Ovary (tissue), 3 donors: ENCODE measurements at regions not wholly inside any gene's neighbourhood (a gene's known extent, or its start where the extent isn't known, plus 50 kb on each side); places are given as distances from the start of the nearest gene placed in this dataset.

Experiments
- CTCF ChIP-seq, 3 donors: fragments of 450-650 bp in 2 of 3; fragments of 200-600 bp in 1 of 3; IDR thresholded peaks; one replicate each; pipeline versions ENCODE4 v1.5.1 to v1.8.0; 2016 to 2022; ENCODE audit warnings: antibody characterized with exemption in 3 of 3, mild to moderate bottlenecking in 1 of 3
- POLR2A ChIP-seq: fragments of 450-650 bp; IDR thresholded peaks from one replicate; pipeline ENCODE4 v1.6.1; 2017; ENCODE audit warnings: antibody characterized with exemption, mild to moderate bottlenecking, moderate library complexity
- donor health status: DM: no; HTN: no; CAD: no.

GRCh38 chr1:10888791-10889649, 92.6 kb upstream of the CASZ1 start:
- TF ChIP-seq CTCF (IDR thresholded peaks at IDR 0.05), result no peak
- no peak for TF ChIP-seq POLR2A
